HEK293 (cell line): ENCODE measurements at regions not wholly inside any gene's neighbourhood (a gene's known extent, or its start where the extent isn't known, plus 50 kb on each side); places are given as distances from the start of the nearest gene placed in this dataset.
"Not testable (repeated sequence)": the region's sequence is repeated elsewhere in the genome, so short reads cannot be mapped to it uniquely, and the experiment has no call there.

ENCODE experiments used
- CTCF ChIA-PET: fragments of 350-600 bp; formaldehyde crosslinking; extraction: SDS; loops from one replicate; lab custom pipeline; 2021; ENCODE audit warnings: antibody characterized with exemption; lab: Yijun Ruan, JAX
- POLR2A ChIA-PET: fragments of 300-600 bp; formaldehyde crosslinking; extraction: SDS; loops from one replicate; lab custom pipeline; 2020; ENCODE audit warnings: antibody characterized with exemption, inconsistent platforms; lab: Yijun Ruan, JAX
- H3K27ac ChIP-seq: fragments of 200-500 bp; sonication (Bioruptor generic); 2 replicates; pipeline ENCODE4 v1.5.1; 2014; ENCODE audit warnings: low read depth, low read length, control low read depth, inconsistent platforms; ENCODE audit errors: extremely low read depth
- H3K36me3 ChIP-seq, 2 experiments: fragments of 200-500 bp in 1 of 2; sonication (Bioruptor generic) in 1 of 2; 1 replicate in 1 of 2; 2 replicates in 1 of 2; pipeline ENCODE4 v1.5.1; 2014 to 2017; ENCODE audit warnings: inconsistent platforms in 2 of 2, low read length in 2 of 2; ENCODE audit not compliant: control insufficient read depth in 2 of 2, insufficient read depth in 1 of 2
- H3K4me1 ChIP-seq: fragments of 200-500 bp; sonication (Bioruptor generic); 2 replicates; pipeline ENCODE4 v1.5.1; 2014; ENCODE audit warnings: mild to moderate bottlenecking, low read length, inconsistent platforms; ENCODE audit not compliant: control insufficient read depth, insufficient read depth
- H3K4me3 ChIP-seq: 2 replicates; pipeline ENCODE4 v1.5.1; 2011; ENCODE audit warnings: low read depth, mild to moderate bottlenecking, control low read depth, low read length, moderate library complexity
- H3K9me3 ChIP-seq: fragments of 200-500 bp; sonication (Bioruptor generic); 2 replicates; pipeline ENCODE4 v1.5.1; 2014; ENCODE audit warnings: low read depth, low read length, inconsistent platforms; ENCODE audit not compliant: control insufficient read depth, insufficient read depth
- GLIS2 ChIP-seq: fragments of 450-650 bp; formaldehyde crosslinking; IDR thresholded peaks from 2 replicates; pipeline ENCODE4 v1.5.1; 2016; ENCODE audit warnings: missing biosample characterization, missing genetic modification characterization
- SCRT2 ChIP-seq: fragments of 450-650 bp; formaldehyde crosslinking; IDR thresholded peaks from 2 replicates; pipeline ENCODE4 v1.5.1; 2016; ENCODE audit warnings: missing biosample characterization, missing genetic modification characterization
- SP2 ChIP-seq: fragments of 450-650 bp; formaldehyde crosslinking; IDR thresholded peaks from 2 replicates; pipeline ENCODE4 v1.5.1; 2016; ENCODE audit warnings: missing biosample characterization, missing genetic modification characterization
- YY1 ChIP-seq: fragments of 450-650 bp; formaldehyde crosslinking; IDR thresholded peaks from 2 replicates; pipeline ENCODE4 v1.5.1; 2018; ENCODE audit warnings: missing biosample characterization, missing genetic modification characterization
- ZNF10 ChIP-seq: fragments of 450-650 bp; formaldehyde crosslinking; IDR thresholded peaks from 2 replicates; pipeline ENCODE4 v1.5.1; 2017; ENCODE audit warnings: missing biosample characterization, missing genetic modification characterization
- ZNF140 ChIP-seq: fragments of 450-650 bp; formaldehyde crosslinking; IDR thresholded peaks from 2 replicates; pipeline ENCODE4 v1.5.1; 2016; ENCODE audit warnings: missing biosample characterization, missing genetic modification characterization
- ZNF16 ChIP-seq: fragments of 450-650 bp; formaldehyde crosslinking; IDR thresholded peaks from 2 replicates; pipeline ENCODE4 v1.5.1; 2016; ENCODE audit warnings: low read depth, missing biosample characterization, missing genetic modification characterization
- ZNF214 ChIP-seq: fragments of 450-650 bp; formaldehyde crosslinking; IDR thresholded peaks from 2 replicates; pipeline ENCODE4 v1.5.1; 2017; ENCODE audit warnings: missing biosample characterization, mild to moderate bottlenecking, missing genetic modification characterization, borderline replicate concordance
- ZNF394 ChIP-seq: fragments of 450-650 bp; formaldehyde crosslinking; IDR thresholded peaks from 2 replicates; pipeline ENCODE4 v1.5.1; 2016; ENCODE audit warnings: missing biosample characterization, missing genetic modification characterization, mild to moderate bottlenecking, moderate library complexity, borderline replicate concordance
- ZNF548 ChIP-seq: fragments of 450-650 bp; formaldehyde crosslinking; IDR thresholded peaks from 2 replicates; pipeline ENCODE4 v1.5.1; 2016; ENCODE audit warnings: missing biosample characterization, missing genetic modification characterization
- ZNF549 ChIP-seq: fragments of 450-650 bp; IDR thresholded peaks from 2 replicates; pipeline ENCODE4 v1.5.1; 2018; ENCODE audit warnings: missing biosample characterization, missing genetic modification characterization, mild to moderate bottlenecking, inconsistent platforms, moderate library complexity
- ZNF560 ChIP-seq: fragments of 450-650 bp; formaldehyde crosslinking; IDR thresholded peaks from 2 replicates; pipeline ENCODE4 v1.5.1; 2017; ENCODE audit warnings: missing biosample characterization, missing genetic modification characterization, borderline replicate concordance
- ZNF585B ChIP-seq: fragments of 450-650 bp; formaldehyde crosslinking; IDR thresholded peaks from 2 replicates; pipeline ENCODE4 v1.5.1; 2016; ENCODE audit warnings: missing biosample characterization, missing genetic modification characterization
- ZNF791 ChIP-seq: fragments of 450-650 bp; formaldehyde crosslinking; IDR thresholded peaks from 2 replicates; pipeline ENCODE4 v1.5.1; 2016; ENCODE audit warnings: missing biosample characterization, missing genetic modification characterization
- TF ChIP-seq, protein P1 (sequence below): fragments of 450-650 bp; formaldehyde crosslinking; IDR thresholded peaks from 2 replicates; pipeline ENCODE4 v1.5.1; 2016; ENCODE audit warnings: missing biosample characterization, missing genetic modification characterization
- TF ChIP-seq, protein P2 (sequence below): fragments of 450-650 bp; formaldehyde crosslinking; IDR thresholded peaks from 2 replicates; pipeline ENCODE4 v1.5.1; 2016; ENCODE audit warnings: missing biosample characterization, missing genetic modification characterization
- TF ChIP-seq, protein P3 (sequence below): fragments of 450-650 bp; formaldehyde crosslinking; IDR thresholded peaks from 2 replicates; pipeline ENCODE4 v1.5.1; 2016; ENCODE audit warnings: missing biosample characterization, missing genetic modification characterization
- TF ChIP-seq, protein P4 (sequence below): fragments of 450-650 bp; formaldehyde crosslinking; IDR thresholded peaks from 2 replicates; pipeline ENCODE4 v1.5.1; 2016; ENCODE audit warnings: missing biosample characterization, missing genetic modification characterization
- TF ChIP-seq, protein P5 (sequence below): fragments of 450-650 bp; formaldehyde crosslinking; optimal IDR thresholded peaks from 2 replicates; pipeline ENCODE3; 2016; ENCODE audit warnings: missing biosample characterization, mild to moderate bottlenecking, missing genetic modification characterization

DNA sequence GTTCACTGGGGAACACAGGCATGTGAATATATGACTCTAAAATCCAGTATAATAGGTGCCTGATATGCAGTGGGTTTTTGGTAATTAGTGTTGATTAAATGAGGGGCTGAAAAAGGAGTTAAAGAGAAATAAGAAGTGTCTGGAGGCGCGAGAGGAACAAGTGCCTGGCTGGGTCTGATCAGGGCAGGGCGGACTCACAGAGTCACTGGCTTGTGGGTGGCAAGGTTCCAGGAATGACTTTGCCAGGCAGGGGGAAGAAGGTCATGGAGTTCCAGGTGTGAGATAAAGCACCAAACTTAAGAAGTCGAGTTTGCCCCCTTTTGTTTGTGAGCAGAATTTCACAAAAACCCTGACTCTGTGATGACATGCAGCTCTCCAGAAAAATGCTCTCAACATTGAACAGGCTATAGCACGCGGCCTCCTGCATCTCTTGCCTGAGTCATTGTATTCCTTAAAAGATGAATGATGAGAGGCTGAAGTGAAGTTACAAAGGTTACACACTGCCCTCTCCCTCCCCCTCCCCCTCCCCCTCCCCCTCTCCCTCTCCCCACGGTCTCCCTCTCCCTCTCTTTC lies 63.0 kb upstream of the LMCD1 start:
- Histone ChIP-seq H3K4me3 (no peak overlapping the region), H3K27ac (no peak overlapping the region), H3K9me3 (no peaks in the 10 kb centered on the region), H3K4me1 (0 out of 2 replicates have a peak, but pooled peaks cover under 1% of the 10 kb centered on the region), H3K36me3 (no peaks in the 10 kb centered on the region)
- ChIA-PET CTCF (no interaction called here), POLR2A (no interaction called here)
- TF ChIP-seq ZNF394 (tag by site-specific recombination) (no peak), ZNF10 (tag by site-specific recombination) (no peak), ZNF585B (tag by site-specific recombination) (no peak), ZNF214 (tag by site-specific recombination) (no peak), ZNF549 (tag by site-specific recombination) (no peak), ZNF548 (tag by site-specific recombination) (no peak), ZNF16 (tag by site-specific recombination) (no peak), SP2 (tag by site-specific recombination) (no peak), SCRT2 (tag by site-specific recombination) (no peak), YY1 (tag by site-specific recombination) (no peak), ZNF791 (tag by site-specific recombination) (no peak), GLIS2 (tag by site-specific recombination) (no peak), ZNF140 (no peak), ZNF560 (no peak)
- TF ChIP-seq, protein P1, sequence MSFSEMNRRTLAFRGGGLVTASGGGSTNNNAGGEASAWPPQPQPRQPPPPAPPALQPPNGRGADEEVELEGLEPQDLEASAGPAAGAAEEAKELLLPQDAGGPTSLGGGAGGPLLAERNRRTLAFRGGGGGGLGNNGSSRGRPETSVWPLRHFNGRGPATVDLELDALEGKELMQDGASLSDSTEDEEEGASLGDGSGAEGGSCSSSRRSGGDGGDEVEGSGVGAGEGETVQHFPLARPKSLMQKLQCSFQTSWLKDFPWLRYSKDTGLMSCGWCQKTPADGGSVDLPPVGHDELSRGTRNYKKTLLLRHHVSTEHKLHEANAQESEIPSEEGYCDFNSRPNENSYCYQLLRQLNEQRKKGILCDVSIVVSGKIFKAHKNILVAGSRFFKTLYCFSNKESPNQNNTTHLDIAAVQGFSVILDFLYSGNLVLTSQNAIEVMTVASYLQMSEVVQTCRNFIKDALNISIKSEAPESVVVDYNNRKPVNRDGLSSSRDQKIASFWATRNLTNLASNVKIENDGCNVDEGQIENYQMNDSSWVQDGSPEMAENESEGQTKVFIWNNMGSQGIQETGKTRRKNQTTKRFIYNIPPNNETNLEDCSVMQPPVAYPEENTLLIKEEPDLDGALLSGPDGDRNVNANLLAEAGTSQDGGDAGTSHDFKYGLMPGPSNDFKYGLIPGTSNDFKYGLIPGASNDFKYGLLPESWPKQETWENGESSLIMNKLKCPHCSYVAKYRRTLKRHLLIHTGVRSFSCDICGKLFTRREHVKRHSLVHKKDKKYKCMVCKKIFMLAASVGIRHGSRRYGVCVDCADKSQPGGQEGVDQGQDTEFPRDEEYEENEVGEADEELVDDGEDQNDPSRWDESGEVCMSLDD = no peak
- TF ChIP-seq, protein P2, sequence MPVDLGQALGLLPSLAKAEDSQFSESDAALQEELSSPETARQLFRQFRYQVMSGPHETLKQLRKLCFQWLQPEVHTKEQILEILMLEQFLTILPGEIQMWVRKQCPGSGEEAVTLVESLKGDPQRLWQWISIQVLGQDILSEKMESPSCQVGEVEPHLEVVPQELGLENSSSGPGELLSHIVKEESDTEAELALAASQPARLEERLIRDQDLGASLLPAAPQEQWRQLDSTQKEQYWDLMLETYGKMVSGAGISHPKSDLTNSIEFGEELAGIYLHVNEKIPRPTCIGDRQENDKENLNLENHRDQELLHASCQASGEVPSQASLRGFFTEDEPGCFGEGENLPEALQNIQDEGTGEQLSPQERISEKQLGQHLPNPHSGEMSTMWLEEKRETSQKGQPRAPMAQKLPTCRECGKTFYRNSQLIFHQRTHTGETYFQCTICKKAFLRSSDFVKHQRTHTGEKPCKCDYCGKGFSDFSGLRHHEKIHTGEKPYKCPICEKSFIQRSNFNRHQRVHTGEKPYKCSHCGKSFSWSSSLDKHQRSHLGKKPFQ (tag by site-specific recombination) = no peak
- TF ChIP-seq, protein P3, sequence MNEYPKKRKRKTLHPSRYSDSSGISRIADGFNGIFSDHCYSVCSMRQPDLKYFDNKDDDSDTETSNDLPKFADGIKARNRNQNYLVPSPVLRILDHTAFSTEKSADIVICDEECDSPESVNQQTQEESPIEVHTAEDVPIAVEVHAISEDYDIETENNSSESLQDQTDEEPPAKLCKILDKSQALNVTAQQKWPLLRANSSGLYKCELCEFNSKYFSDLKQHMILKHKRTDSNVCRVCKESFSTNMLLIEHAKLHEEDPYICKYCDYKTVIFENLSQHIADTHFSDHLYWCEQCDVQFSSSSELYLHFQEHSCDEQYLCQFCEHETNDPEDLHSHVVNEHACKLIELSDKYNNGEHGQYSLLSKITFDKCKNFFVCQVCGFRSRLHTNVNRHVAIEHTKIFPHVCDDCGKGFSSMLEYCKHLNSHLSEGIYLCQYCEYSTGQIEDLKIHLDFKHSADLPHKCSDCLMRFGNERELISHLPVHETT (tag by site-specific recombination) = no peak
- TF ChIP-seq, protein P4, sequence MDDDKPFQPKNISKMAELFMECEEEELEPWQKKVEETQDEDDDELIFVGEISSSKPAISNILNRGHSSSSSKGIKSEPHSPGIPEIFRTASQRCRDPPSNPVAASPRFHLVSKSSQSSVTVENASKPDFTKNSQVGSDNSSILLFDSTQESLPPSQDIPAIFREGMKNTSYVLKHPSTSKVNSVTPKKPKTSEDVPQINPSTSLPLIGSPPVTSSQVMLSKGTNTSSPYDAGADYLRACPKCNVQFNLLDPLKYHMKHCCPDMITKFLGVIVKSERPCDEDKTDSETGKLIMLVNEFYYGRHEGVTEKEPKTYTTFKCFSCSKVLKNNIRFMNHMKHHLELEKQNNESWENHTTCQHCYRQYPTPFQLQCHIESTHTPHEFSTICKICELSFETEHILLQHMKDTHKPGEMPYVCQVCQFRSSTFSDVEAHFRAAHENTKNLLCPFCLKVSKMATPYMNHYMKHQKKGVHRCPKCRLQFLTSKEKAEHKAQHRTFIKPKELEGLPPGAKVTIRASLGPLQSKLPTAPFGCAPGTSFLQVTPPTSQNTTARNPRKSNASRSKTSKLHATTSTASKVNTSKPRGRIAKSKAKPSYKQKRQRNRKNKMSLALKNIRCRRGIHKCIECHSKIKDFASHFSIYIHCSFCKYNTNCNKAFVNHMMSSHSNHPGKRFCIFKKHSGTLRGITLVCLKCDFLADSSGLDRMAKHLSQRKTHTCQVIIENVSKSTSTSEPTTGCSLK (tag by site-specific recombination) = no peak
- TF ChIP-seq, protein P5, sequence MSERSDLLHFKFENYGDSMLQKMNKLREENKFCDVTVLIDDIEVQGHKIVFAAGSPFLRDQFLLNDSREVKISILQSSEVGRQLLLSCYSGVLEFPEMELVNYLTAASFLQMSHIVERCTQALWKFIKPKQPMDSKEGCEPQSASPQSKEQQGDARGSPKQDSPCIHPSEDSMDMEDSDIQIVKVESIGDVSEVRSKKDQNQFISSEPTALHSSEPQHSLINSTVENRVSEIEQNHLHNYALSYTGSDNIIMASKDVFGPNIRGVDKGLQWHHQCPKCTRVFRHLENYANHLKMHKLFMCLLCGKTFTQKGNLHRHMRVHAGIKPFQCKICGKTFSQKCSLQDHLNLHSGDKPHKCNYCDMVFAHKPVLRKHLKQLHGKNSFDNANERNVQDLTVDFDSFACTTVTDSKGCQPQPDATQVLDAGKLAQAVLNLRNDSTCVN (tag by site-specific recombination) = no peak

DNA sequence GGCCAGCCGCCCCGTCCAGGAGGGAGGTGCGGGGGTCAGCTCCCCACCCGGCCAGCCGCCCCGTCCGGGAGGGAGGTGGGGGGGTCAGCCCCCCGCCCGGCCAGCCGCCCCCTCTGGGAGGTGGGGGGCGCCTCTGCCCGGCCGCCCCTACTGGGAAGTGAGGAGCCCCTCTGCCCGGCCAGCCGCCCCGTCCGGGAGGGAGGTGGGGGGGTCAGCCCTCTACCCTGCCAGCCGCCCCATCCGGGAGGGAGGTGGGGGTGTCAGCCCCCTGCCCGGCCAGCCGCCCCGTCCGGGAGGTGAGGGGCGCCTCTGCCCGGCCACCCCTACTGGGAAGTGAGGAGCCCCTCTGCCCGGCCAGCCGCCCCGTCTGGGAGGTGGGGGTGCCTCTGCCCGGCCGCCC lies 61.5 kb upstream of the LMCD1 start:
- H3K4me1 ChIP-seq, H3K27ac ChIP-seq, H3K4me3 ChIP-seq, H3K9me3 ChIP-seq, H3K36me3 ChIP-seq, CTCF ChIA-PET, POLR2A ChIA-PET: not testable (repeated sequence)
